HG03439 (cell line): ENCODE measurements at regions not wholly inside any gene's neighbourhood (a gene's known extent, or its start where the extent isn't known, plus 50 kb on each side); places are given as distances from the start of the nearest gene placed in this dataset.

ENCODE experiments used
- ATAC-seq: cut with Tn5 transposase; IDR thresholded peaks from one replicate; pipeline ENCODE4 v1.9.1; 2021; ENCODE audit warnings: mild to moderate bottlenecking, moderate library complexity; ENCODE audit not compliant: unreplicated experiment

- no peak for ATAC-seq
Measured at GRCh38 chr7:24178811-24179570, 105.0 kb upstream of the NPY start.

GRCh38 chr7:24191362-24191761 lies 92.6 kb upstream of the NPY start:
- ATAC-seq, result no peak

- no peak for ATAC-seq
Measured at GRCh38 chr7:24192053-24192452, 91.9 kb upstream of the NPY start.

- ATAC-seq, result no peak
Measured at GRCh38 chr7:24192691-24193090, 91.3 kb upstream of the NPY start.

GRCh38 chr7:24197852-24198251 lies 86.1 kb upstream of the NPY start:
- ATAC-seq, result no peak

- ATAC-seq, result no peak
Measured at GRCh38 chr7:24199978-24200377, 84.0 kb upstream of the NPY start.

- ATAC-seq, result no peak
Measured at GRCh38 chr7:24200407-24200966, 83.5 kb upstream of the NPY start.

- no peak for ATAC-seq
Measured at GRCh38 chr7:24201226-24201625, 82.8 kb upstream of the NPY start.

- no peak for ATAC-seq
Measured at GRCh38 chr7:24212073-24212472, 71.9 kb upstream of the NPY start.

GRCh38 chr7:24213311-24213710 lies 70.7 kb upstream of the NPY start:
- ATAC-seq, result no peak

- ATAC-seq, result no peak
Measured at GRCh38 chr7:24214670-24215069, 69.3 kb upstream of the NPY start.

- no peak for ATAC-seq
Measured at GRCh38 chr7:24216576-24217125, 67.3 kb upstream of the NPY start.

GRCh38 chr7:24221500-24221899 lies 62.5 kb upstream of the NPY start:
- no peak for ATAC-seq

GRCh38 chr7:24227068-24227467 lies 56.9 kb upstream of the NPY start:
- ATAC-seq, result peak; percentile 9

- peak; percentile 76 for ATAC-seq
Measured at GRCh38 chr7:24227603-24228359, 56.2 kb upstream of the NPY start.

- no peak for ATAC-seq
Measured at GRCh38 chr7:24229481-24230226, 54.3 kb upstream of the NPY start.

GRCh38 chr7:24231493-24231892 lies 52.5 kb upstream of the NPY start:
- no peak for ATAC-seq

GRCh38 chr7:24233386-24233785 lies 50.6 kb upstream of the NPY start:
- no peak for ATAC-seq
